Astrocyte of the cerebellum (primary cell): ENCODE measurements at regions not wholly inside any gene's neighbourhood (a gene's known extent, or its start where the extent isn't known, plus 50 kb on each side); places are given as distances from the start of the nearest gene placed in this dataset.

Source experiments
- DNase-seq: peaks from one replicate; pipeline ENCODE4 v3.0.0-alpha.2; 2011; ENCODE audit warnings: low read depth
- H3K4me3 ChIP-seq: 2 replicates; pipeline ENCODE4 v1.5.1; 2011; ENCODE audit warnings: mild to moderate bottlenecking, low read depth, low read length, moderate library complexity
- in situ Hi-C: cut with HindIII; loops from 2 replicates; pipeline ENCODE4 v1.10.0; 2017; ENCODE audit warnings: low sequenced_read_pairs
- TF ChIP-seq, protein P1 (sequence below): IDR thresholded peaks from 2 replicates; pipeline ENCODE4 v1.5.1; 2012; ENCODE audit warnings: low read length, low read depth, moderate library complexity, mild to moderate bottlenecking; ENCODE audit errors: missing control alignments

DNA sequence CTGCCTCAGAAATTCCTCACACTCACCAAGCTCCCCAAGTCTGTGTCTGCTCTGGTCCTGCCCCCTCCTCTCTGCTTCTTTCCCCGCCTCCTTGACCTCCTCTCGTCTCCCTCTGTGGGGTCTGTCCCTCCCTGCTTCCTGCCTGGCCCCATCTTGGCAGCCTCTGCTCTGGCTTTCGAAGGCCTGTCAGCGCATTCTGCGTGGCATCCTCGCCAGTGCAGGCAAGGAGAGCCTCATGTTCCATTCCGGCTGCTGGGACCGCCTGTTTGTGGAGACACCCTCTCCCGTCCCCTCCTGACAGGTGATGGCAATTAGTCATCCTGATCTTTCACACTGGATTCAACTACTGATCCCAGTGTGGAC is 51.7 kb upstream of the COL13A1 start:
- TF ChIP-seq, protein P1, sequence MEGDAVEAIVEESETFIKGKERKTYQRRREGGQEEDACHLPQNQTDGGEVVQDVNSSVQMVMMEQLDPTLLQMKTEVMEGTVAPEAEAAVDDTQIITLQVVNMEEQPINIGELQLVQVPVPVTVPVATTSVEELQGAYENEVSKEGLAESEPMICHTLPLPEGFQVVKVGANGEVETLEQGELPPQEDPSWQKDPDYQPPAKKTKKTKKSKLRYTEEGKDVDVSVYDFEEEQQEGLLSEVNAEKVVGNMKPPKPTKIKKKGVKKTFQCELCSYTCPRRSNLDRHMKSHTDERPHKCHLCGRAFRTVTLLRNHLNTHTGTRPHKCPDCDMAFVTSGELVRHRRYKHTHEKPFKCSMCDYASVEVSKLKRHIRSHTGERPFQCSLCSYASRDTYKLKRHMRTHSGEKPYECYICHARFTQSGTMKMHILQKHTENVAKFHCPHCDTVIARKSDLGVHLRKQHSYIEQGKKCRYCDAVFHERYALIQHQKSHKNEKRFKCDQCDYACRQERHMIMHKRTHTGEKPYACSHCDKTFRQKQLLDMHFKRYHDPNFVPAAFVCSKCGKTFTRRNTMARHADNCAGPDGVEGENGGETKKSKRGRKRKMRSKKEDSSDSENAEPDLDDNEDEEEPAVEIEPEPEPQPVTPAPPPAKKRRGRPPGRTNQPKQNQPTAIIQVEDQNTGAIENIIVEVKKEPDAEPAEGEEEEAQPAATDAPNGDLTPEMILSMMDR: no peak
- no peak overlapping the region for H3K4me3 ChIP-seq
- no peak for DNase-seq
- in situ Hi-C loops: no loop called here

GRCh38 chr10:69750725-69751124 is 51.0 kb upstream of the COL13A1 start:
- in situ Hi-C loops: no loop called here
- TF ChIP-seq, protein P1: no peak
- DNase-seq: no peak
- H3K4me3 ChIP-seq: no peak overlapping the region

DNA sequence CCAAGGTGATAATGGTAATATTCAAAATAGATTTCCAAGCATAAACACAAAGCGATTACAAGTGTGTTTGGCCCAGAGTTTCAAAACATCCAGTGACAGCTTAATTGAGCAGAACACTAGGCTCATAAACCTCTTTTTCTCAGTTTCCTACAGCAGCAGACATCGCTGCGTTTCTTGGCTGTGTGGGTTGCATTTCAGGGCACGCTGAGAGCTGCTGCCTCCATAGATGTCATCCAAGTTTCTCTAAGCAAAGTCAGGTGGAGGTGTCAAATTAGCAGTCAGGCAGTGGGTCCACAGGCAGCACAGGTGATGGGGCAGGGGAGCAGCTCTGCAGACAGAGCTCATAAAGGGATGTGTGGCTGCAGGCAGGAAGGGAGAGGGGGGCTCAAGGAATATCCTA is 50.5 kb upstream of the COL13A1 start:
- TF ChIP-seq, protein P1: no peak
- in situ Hi-C loops: no loop called here
- DNase-seq: no peak
- H3K4me3 ChIP-seq: no peak overlapping the region
